SK-N-SH (cell line): ENCODE measurements at regions not wholly inside any gene's neighbourhood (a gene's known extent, or its start where the extent isn't known, plus 50 kb on each side); places are given as distances from the start of the nearest gene placed in this dataset.

Experiments
- CTCF ChIA-PET: fragments of 300-600, 350-600 bp; formaldehyde crosslinking; extraction: SDS; loops from one replicate; lab custom pipeline; 2021; lab: Yijun Ruan, JAX
- POLR2A ChIA-PET: fragments of 350-600 bp; sonication (Branson Sonifier 250); formaldehyde crosslinking; extraction: SDS; loops from one replicate; lab custom pipeline; 2020; ENCODE audit warnings: antibody characterized with exemption, inconsistent platforms; lab: Yijun Ruan, JAX
- DNase-seq: peaks from one replicate; pipeline ENCODE4 v3.0.0; 2012
- H2AFZ ChIP-seq: fragments of 200-600 bp; sonication (generic); 2 replicates; pipeline ENCODE4 v1.8.1; 2016; ENCODE audit warnings: antibody characterized with exemption, mild to moderate bottlenecking, low read depth
- H3F3A ChIP-seq: fragments of 200-600 bp; sonication (generic); replicated peaks from 2 replicates; pipeline ENCODE3; 2016; ENCODE audit warnings: antibody characterized with exemption, mild to moderate bottlenecking; ENCODE audit not compliant: insufficient read depth
- H3K27ac ChIP-seq, 2 experiments: fragments of 200-500 bp in 1 of 2; fragments of 200-600 bp in 1 of 2; sonication (Bioruptor generic) in 1 of 2; sonication (generic), shearing (Covaris generic) in 1 of 2; 2 replicates each; pipeline versions ENCODE4 v1.5.1 to v1.6.1; 2014 to 2016; ENCODE audit warnings: low read depth in 2 of 2, inconsistent platforms in 1 of 2, low read length in 1 of 2, mild to moderate bottlenecking in 1 of 2, mixed read lengths in 1 of 2
- H3K27me3 ChIP-seq: fragments of 200-600 bp; sonication (generic), shearing (Covaris generic); 2 replicates; pipeline ENCODE4 v1.6.1; 2016; ENCODE audit warnings: mixed run types; ENCODE audit not compliant: insufficient read depth
- H3K36me3 ChIP-seq, 2 experiments: fragments of 200-500 bp in 1 of 2; fragments of 200-600 bp in 1 of 2; sonication (Bioruptor generic) in 1 of 2; sonication (generic) in 1 of 2; replicated peaks in 1 of 2; 2 replicates each; pipeline versions ENCODE3 to v1.5.1; 2014 to 2016; ENCODE audit warnings: low read length in 1 of 2, mild to moderate bottlenecking in 1 of 2; ENCODE audit not compliant: insufficient read depth in 2 of 2, control insufficient read depth in 1 of 2
- H3K4me1 ChIP-seq, 2 experiments: fragments of 200-500 bp in 1 of 2; fragments of 200-600 bp in 1 of 2; sonication (Bioruptor generic) in 1 of 2; sonication (generic), shearing (Covaris generic) in 1 of 2; 2 replicates each; pipeline versions ENCODE4 v1.5.1 to v1.6.1; 2014 to 2016; ENCODE audit warnings: low read depth in 1 of 2, low read length in 1 of 2, mixed run types in 1 of 2; ENCODE audit not compliant: insufficient read depth in 2 of 2, control insufficient read depth in 1 of 2
- H3K4me2 ChIP-seq: fragments of 200-600 bp; sonication (generic), shearing (Covaris generic); 2 replicates; pipeline ENCODE4 v1.6.1; 2017; ENCODE audit warnings: mixed run types
- H3K4me3 ChIP-seq, 2 experiments: fragments of 200-500 bp in 1 of 2; fragments of 200-600 bp in 1 of 2; sonication (Bioruptor generic) in 1 of 2; sonication (generic), shearing (Covaris generic) in 1 of 2; 2 replicates each; pipeline versions ENCODE4 v1.5.1 to v1.8.1; 2014 to 2016; ENCODE audit warnings: low read depth in 2 of 2, inconsistent platforms in 1 of 2, low read length in 1 of 2, mild to moderate bottlenecking in 1 of 2, mixed read lengths in 1 of 2, moderate library complexity in 1 of 2
- H3K79me2 ChIP-seq: fragments of 200-600 bp; sonication (generic); 2 replicates; pipeline ENCODE4 v1.8.1; 2017; ENCODE audit warnings: mild to moderate bottlenecking; ENCODE audit not compliant: insufficient read depth
- H3K9ac ChIP-seq: fragments of 200-600 bp; sonication (generic); 2 replicates; pipeline ENCODE4 v1.6.1; 2017; ENCODE audit warnings: mixed run types
- H3K9me2 ChIP-seq: fragments of 200-600 bp; sonication (generic); 2 replicates; pipeline ENCODE4 v1.6.1; 2017; ENCODE audit warnings: mixed run types
- H3K9me3 ChIP-seq: fragments of 200-600 bp; sonication (generic); 2 replicates; pipeline ENCODE4 v1.6.1; 2017; ENCODE audit warnings: mixed run types, mild to moderate bottlenecking, moderate library complexity
- H4K20me1 ChIP-seq: fragments of 200-600 bp; sonication (generic); 2 replicates; pipeline ENCODE4 v1.6.1; 2017; ENCODE audit warnings: mild to moderate bottlenecking, mixed run types; ENCODE audit not compliant: insufficient read depth
- EZH2phosphoT487 ChIP-seq: fragments of 200-600 bp; sonication (generic); IDR thresholded peaks from 2 replicates; pipeline ENCODE4 v1.6.1; 2017; ENCODE audit warnings: low read depth, mixed run types, mild to moderate bottlenecking, antibody characterized with exemption, moderate library complexity, borderline replicate concordance
- FOXM1 ChIP-seq: IDR thresholded peaks from 2 replicates; pipeline ENCODE4 v1.4.0; 2012; ENCODE audit warnings: low read depth, mild to moderate bottlenecking
- GABPA ChIP-seq: IDR thresholded peaks from 2 replicates; pipeline ENCODE4 v1.4.0; 2012; ENCODE audit warnings: low read depth, mild to moderate bottlenecking
- JUND ChIP-seq: IDR thresholded peaks from 2 replicates; pipeline ENCODE4 v1.4.0; 2012
- MXI1 ChIP-seq: IDR thresholded peaks from 2 replicates; pipeline ENCODE4 v1.6.1; 2012; ENCODE audit warnings: mild to moderate bottlenecking, low read depth, low read length, improper control_type of control experiment
- POLR2AphosphoS5 ChIP-seq: IDR thresholded peaks from 2 replicates; pipeline ENCODE4 v1.6.1; 2012; ENCODE audit warnings: low read depth, low read length
- RFX5 ChIP-seq: IDR thresholded peaks from 2 replicates; pipeline ENCODE4 v1.6.1; 2012; ENCODE audit warnings: mild to moderate bottlenecking, improper control_type of control experiment, low read length
- RXRA ChIP-seq: IDR thresholded peaks from 2 replicates; pipeline ENCODE4 v1.4.0; 2012; ENCODE audit warnings: low read depth, mild to moderate bottlenecking, borderline replicate concordance
- SIN3A ChIP-seq: IDR thresholded peaks from 2 replicates; pipeline ENCODE4 v1.6.1; 2012; ENCODE audit warnings: low read depth, mild to moderate bottlenecking, low read length, moderate library complexity, borderline replicate concordance
- TEAD4 ChIP-seq: IDR thresholded peaks from 2 replicates; pipeline ENCODE4 v1.4.0; 2012; ENCODE audit warnings: mild to moderate bottlenecking, borderline replicate concordance; ENCODE audit not compliant: insufficient read depth
- YY1 ChIP-seq: IDR thresholded peaks from 2 replicates; pipeline ENCODE4 v1.4.0; 2012; ENCODE audit warnings: low read depth, mild to moderate bottlenecking
- WGBS: methylation state at CpG from one replicate; pipeline ENCODE4 v1.1.6; 2017; ENCODE audit warnings: low lambda C conversion rate; 5-methylcytosine and 5-hydroxymethylcytosine counted together
- TF ChIP-seq, protein P1 (sequence below): IDR thresholded peaks from 2 replicates; pipeline ENCODE4 v1.4.0; 2012; ENCODE audit warnings: low read depth
- TF ChIP-seq, protein P2 (sequence below): fragments of 150-350 bp; IDR thresholded peaks from 2 replicates; pipeline ENCODE4 v1.6.1; 2017; ENCODE audit warnings: antibody characterized with exemption, low read length, low read depth, borderline replicate concordance
- TF ChIP-seq, protein P3 (sequence below): fragments of 200-600 bp; sonication (generic); IDR thresholded peaks from 2 replicates; pipeline ENCODE4 v1.6.1; 2017; ENCODE audit warnings: antibody characterized with exemption, mild to moderate bottlenecking, moderate library complexity
- TF ChIP-seq, protein P4 (sequence below): IDR thresholded peaks from 2 replicates; pipeline ENCODE4 v1.4.0; 2012; ENCODE audit warnings: low read depth, borderline replicate concordance

DNA sequence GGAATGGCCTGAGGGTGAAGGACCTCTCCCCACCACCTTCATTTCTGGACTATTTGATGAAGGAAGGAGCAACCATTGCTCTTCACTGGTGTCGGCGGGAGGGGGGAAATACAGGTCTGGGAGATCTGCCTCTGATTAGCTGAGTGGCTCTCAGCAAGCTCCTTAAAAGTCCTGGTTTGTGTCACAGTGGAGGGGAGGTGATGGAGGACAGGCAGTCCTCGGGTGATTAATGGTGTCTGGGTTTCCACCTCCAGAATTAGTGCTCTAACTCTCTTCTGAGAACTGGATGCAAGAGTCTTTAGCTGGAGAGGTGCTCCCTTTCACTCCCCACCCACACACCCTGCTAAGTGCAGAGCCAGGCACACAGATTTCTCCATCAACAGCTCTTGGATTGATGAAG lies 83.2 kb downstream of the TTC32 start:
- Histone ChIP-seq H2AFZ (no peak overlapping the region), H3K4me2 (no peak overlapping the region), H3F3A (no peaks in the 10 kb centered on the region), H4K20me1 (no peaks in the 10 kb centered on the region), H3K4me3 (no peak overlapping the region), H3K9me2 (no peaks in the 10 kb centered on the region), H3K27me3 (peaks cover 6% of the 10 kb centered on the region; the same call in 1 of the 2 replicates), H3K4me1 (no peaks in the 10 kb centered on the region), H3K9me3 (no peaks in the 10 kb centered on the region), H3K79me2 (no peaks in the 10 kb centered on the region), H3K36me3 (no peaks in the 10 kb centered on the region), H3K27ac (no peak overlapping the region), H3K9ac (no peak overlapping the region)
- ChIA-PET POLR2A (no interaction called here), CTCF (interaction anchor here (0.7 kb wide), 1 partner anchor 44 kb away, joined by 3 read pairs; no protein-coding TSS in a partner anchor)
- 52% methylated on average over 3 of the region's 3 CpGs for WGBS
- no peak for TF ChIP-seq POLR2AphosphoS5
- no peak for TF ChIP-seq MXI1
- TF ChIP-seq EZH2phosphoT487, result no peak
- TF ChIP-seq, protein P1, sequence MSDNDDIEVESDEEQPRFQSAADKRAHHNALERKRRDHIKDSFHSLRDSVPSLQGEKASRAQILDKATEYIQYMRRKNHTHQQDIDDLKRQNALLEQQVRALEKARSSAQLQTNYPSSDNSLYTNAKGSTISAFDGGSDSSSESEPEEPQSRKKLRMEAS, result no peak
- TF ChIP-seq GABPA, result no peak
- TF ChIP-seq, protein P2, sequence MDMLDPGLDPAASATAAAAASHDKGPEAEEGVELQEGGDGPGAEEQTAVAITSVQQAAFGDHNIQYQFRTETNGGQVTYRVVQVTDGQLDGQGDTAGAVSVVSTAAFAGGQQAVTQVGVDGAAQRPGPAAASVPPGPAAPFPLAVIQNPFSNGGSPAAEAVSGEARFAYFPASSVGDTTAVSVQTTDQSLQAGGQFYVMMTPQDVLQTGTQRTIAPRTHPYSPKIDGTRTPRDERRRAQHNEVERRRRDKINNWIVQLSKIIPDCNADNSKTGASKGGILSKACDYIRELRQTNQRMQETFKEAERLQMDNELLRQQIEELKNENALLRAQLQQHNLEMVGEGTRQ, result no peak
- TF ChIP-seq FOXM1, result no peak
- no peak for TF ChIP-seq RFX5
- TF ChIP-seq, protein P3, sequence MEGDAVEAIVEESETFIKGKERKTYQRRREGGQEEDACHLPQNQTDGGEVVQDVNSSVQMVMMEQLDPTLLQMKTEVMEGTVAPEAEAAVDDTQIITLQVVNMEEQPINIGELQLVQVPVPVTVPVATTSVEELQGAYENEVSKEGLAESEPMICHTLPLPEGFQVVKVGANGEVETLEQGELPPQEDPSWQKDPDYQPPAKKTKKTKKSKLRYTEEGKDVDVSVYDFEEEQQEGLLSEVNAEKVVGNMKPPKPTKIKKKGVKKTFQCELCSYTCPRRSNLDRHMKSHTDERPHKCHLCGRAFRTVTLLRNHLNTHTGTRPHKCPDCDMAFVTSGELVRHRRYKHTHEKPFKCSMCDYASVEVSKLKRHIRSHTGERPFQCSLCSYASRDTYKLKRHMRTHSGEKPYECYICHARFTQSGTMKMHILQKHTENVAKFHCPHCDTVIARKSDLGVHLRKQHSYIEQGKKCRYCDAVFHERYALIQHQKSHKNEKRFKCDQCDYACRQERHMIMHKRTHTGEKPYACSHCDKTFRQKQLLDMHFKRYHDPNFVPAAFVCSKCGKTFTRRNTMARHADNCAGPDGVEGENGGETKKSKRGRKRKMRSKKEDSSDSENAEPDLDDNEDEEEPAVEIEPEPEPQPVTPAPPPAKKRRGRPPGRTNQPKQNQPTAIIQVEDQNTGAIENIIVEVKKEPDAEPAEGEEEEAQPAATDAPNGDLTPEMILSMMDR, result no peak
- no peak for TF ChIP-seq JUND
- TF ChIP-seq SIN3A, result no peak
- TF ChIP-seq YY1, result no peak
- no peak for TF ChIP-seq RXRA
- no peak for TF ChIP-seq TEAD4
- TF ChIP-seq, protein P4, sequence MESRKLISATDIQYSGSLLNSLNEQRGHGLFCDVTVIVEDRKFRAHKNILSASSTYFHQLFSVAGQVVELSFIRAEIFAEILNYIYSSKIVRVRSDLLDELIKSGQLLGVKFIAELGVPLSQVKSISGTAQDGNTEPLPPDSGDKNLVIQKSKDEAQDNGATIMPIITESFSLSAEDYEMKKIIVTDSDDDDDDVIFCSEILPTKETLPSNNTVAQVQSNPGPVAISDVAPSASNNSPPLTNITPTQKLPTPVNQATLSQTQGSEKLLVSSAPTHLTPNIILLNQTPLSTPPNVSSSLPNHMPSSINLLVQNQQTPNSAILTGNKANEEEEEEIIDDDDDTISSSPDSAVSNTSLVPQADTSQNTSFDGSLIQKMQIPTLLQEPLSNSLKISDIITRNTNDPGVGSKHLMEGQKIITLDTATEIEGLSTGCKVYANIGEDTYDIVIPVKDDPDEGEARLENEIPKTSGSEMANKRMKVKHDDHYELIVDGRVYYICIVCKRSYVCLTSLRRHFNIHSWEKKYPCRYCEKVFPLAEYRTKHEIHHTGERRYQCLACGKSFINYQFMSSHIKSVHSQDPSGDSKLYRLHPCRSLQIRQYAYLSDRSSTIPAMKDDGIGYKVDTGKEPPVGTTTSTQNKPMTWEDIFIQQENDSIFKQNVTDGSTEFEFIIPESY, result no peak
- DNase-seq, result no peak
